ENCODE measurements at regions not wholly inside any gene's neighbourhood (a gene's known extent, or its start where the extent isn't known, plus 50 kb on each side); places are given as distances from the start of the nearest gene placed in this dataset.
"Not testable (repeated sequence)": the region's sequence is repeated elsewhere in the genome, so short reads cannot be mapped to it uniquely, and the experiment has no call there.

DNA sequence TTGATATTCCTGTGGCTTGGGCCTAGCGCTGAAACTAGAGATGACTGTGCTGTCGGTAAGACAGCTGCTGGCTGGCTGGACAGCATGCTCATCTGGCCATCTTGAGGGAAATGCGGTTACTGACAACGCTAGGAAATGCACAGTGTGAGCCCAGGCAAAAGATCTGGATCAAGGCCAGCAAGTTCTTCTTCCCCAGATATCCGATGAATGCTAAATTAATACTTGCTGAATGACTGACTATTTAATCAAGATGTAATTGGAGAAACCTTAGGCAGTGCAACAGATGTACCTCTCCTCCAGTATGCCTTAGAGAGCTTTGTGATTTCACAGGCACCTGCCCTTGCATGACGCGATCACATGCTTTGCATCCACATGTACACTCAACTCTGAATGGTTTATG, 659.1 kb downstream of the EFNA5 start:
- intact Hi-C loops (cut with DNase I): loop anchor here in 1 of 10 donors (5.0 kb wide), 1 partner anchor 274 kb away; no protein-coding TSS in a partner anchor
- no peak overlapping the region for H3K4me3 ChIP-seq
- H3K9me3 ChIP-seq: no peaks in the 10 kb centered on the region
- WGBS, 2 donors: 70 to 78% methylated on average over 7 of the region's 7 CpGs
- H3K27me3 ChIP-seq: no peaks in the 10 kb centered on the region
- no peaks in the 10 kb centered on the region for H3K4me1 ChIP-seq
- DNase-seq (no peak), ATAC-seq (no peak)
- H3K36me3 ChIP-seq: no peaks in the 10 kb centered on the region
- no peak overlapping the region for H3K27ac ChIP-seq
- no peak for TF ChIP-seq CTCF (IDR thresholded peaks at IDR 0.05)

- ATAC-seq: no peak
- no peak for DNase-seq
- H3K4me1 ChIP-seq: no peaks in the 10 kb centered on the region
- intact Hi-C loops (cut with DNase I): loop anchor here in 1 of 10 donors (5.0 kb wide), 1 partner anchor 273 kb away; no protein-coding TSS in a partner anchor
- WGBS, 2 donors: 98% methylated on average over 6 of the region's 6 CpGs
- no peaks in the 10 kb centered on the region for H3K27me3 ChIP-seq
- H3K4me3 ChIP-seq: no peak overlapping the region
- no peaks in the 10 kb centered on the region for H3K9me3 ChIP-seq
- no peak for TF ChIP-seq CTCF (IDR thresholded peaks at IDR 0.05)
- no peak overlapping the region for H3K27ac ChIP-seq
- H3K36me3 ChIP-seq: no peaks in the 10 kb centered on the region
Observed at GRCh38 chr5:107010060-107010459, 660.7 kb downstream of the EFNA5 start.

DNA sequence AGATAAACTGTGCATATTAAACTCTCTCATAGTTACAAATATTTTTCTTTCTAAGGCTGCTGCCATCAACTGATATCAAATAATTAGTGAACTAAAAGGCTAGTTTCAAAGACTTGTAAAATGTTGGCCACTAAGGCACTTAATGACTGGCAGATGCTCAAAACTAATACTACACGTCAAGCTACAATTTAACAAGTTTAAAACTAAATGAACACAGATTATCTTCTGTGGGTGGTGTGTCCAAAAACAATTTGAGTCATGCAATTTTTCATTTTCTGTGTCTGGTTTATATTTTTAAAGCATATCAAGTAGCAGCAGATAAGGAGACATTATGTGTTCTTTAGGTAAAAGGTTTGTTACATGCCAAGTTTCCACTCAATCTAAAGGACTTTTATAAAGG, 665.1 kb downstream of the EFNA5 start:
- DNase-seq (no peak), ATAC-seq (no peak)
- no peak for TF ChIP-seq CTCF (IDR thresholded peaks at IDR 0.05)
- H3K4me1 ChIP-seq: no peaks in the 10 kb centered on the region
- 0% methylated on average over 1 of the region's 1 CpG for WGBS, 2 donors
- no peak overlapping the region for H3K4me3 ChIP-seq
- intact Hi-C loops (cut with DNase I): no loop called here
- no peak overlapping the region for H3K27ac ChIP-seq
- no peaks in the 10 kb centered on the region for H3K36me3 ChIP-seq
- H3K27me3 ChIP-seq: no peaks in the 10 kb centered on the region
- no peaks in the 10 kb centered on the region for H3K9me3 ChIP-seq

- DNase-seq: no peak
- Histone ChIP-seq H3K4me1 (no peaks in the 10 kb centered on the region), H3K9me3 (no peaks in the 10 kb centered on the region), H3K27me3 (no peaks in the 10 kb centered on the region), H3K36me3 (no peaks in the 10 kb centered on the region), H3K4me3 (no peak overlapping the region), H3K27ac (no peak overlapping the region)
- intact Hi-C loops (cut with DNase I): no loop called here
- WGBS, 2 donors: 76 to 81% methylated on average over 4 of the region's 4 CpGs
- TF ChIP-seq CTCF (IDR thresholded peaks at IDR 0.05): no peak
- no peak for ATAC-seq
Observed at GRCh38 chr5:107005161-107005560, 665.6 kb downstream of the EFNA5 start.

DNA sequence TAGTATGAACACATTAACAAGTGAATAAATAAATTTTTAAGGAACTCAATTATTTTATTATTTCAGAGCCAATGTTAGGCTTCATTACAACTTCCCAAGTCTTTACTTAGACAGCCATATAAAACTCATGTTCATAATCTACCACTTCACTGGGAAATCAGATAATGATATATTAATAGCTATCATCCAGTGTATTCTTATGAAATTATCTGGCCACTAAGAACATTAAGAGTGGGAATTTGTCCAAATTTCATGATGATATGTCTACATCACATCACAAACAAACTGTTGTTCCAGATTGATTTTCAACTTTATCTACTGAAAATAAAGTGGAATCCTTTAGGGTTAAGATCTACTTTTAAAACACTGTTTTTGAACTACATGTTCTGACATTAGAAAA, 668.6 kb downstream of the EFNA5 start:
- Histone ChIP-seq H3K4me1 (no peaks in the 10 kb centered on the region), H3K9me3 (peaks cover 0 to 3% (median 0%) of the 10 kb centered on the region in 11 donors), H3K36me3 (no peaks in the 10 kb centered on the region), H3K27me3 (no peaks in the 10 kb centered on the region), H3K4me3 (no peak overlapping the region), H3K27ac (no peak overlapping the region)
- intact Hi-C loops (cut with DNase I): no loop called here
- no peak for ATAC-seq
- no peak for TF ChIP-seq CTCF (IDR thresholded peaks at IDR 0.05)
- no peak for DNase-seq

GRCh38 chr5:106999506-106999905, 671.2 kb downstream of the EFNA5 start:
- WGBS, 2 donors: 88 to 89% methylated on average over 6 of the region's 6 CpGs
- H3K9me3 ChIP-seq; DNase-seq; H3K27me3 ChIP-seq; H3K4me1 ChIP-seq; H3K4me3 ChIP-seq; H3K36me3 ChIP-seq; ATAC-seq; H3K27ac ChIP-seq; intact Hi-C loops (cut with DNase I): not testable (repeated sequence)
